Right cardiac atrium (tissue), 5 donors: ENCODE measurements at regions not wholly inside any gene's neighbourhood (a gene's known extent, or its start where the extent isn't known, plus 50 kb on each side); places are given as distances from the start of the nearest gene placed in this dataset.
A peak's percentile ranks its signal among the peaks of the same experiment; 100 is the strongest.

Source experiments
- ATAC-seq, 2 donors: fragments of 200-7000 bp; cut with Tn5 transposase; one replicate each; pipeline versions ENCODE4 v1.8.0 to v1.9.1; 2020; ENCODE audit warnings: moderate library complexity in 2 of 2, mild to moderate bottlenecking in 1 of 2
- DNase-seq, 3 donors: peaks; one replicate each; pipeline ENCODE4 v3.0.0-alpha.2; 2020
- H3K27ac ChIP-seq: one replicate; pipeline ENCODE4 v1.5.1; 2013; ENCODE audit warnings: mild to moderate bottlenecking, low read length, control low read depth, moderate library complexity
- H3K27me3 ChIP-seq: one replicate; pipeline ENCODE4 v1.6.1; 2013; ENCODE audit not compliant: control insufficient read depth, insufficient read depth
- H3K4me1 ChIP-seq: one replicate; pipeline ENCODE4 v1.6.1; 2013; ENCODE audit warnings: low read length; ENCODE audit not compliant: control insufficient read depth, insufficient read depth
- H3K4me3 ChIP-seq: one replicate; pipeline ENCODE4 v1.5.1; 2013; ENCODE audit warnings: low read length, control low read depth
- H3K9me3 ChIP-seq: one replicate; pipeline ENCODE4 v1.6.1; 2013; ENCODE audit warnings: low read length; ENCODE audit not compliant: control insufficient read depth
- WGBS: extraction: QIAGEN DNeasy Blood & Tissue Kit; methylation state at CpG from one replicate; pipeline ENCODE4 v1.1.7; 2013; 5-methylcytosine and 5-hydroxymethylcytosine counted together
- intact Hi-C, 4 donors: fragments of 100-400 bp; cut with DNase I; formaldehyde crosslinking; loops; one replicate each; pipeline versions ENCODE4 v1.11.0 to v1.14.0; 2022 to 2023
- donor health status: healthy with polysubstance abuse.
- donor health status: DM: no; HTN: yes; CAD: no.
- donor health status: DM: no; HTN: no; CAD: no.
- donor health status: DM: no; HTN: yes; CAD: no; lungs with severe emphysema.
- donor health status: DM: yes; HTN: yes; CAD: no.

- ATAC-seq (peak; percentile 81 to 91), DNase-seq (peak; percentile 82 to 89 (median 87))
- Histone ChIP-seq H3K27ac (peak overlapping the region; percentile 60), H3K27me3 (no peaks in the 10 kb centered on the region), H3K9me3 (no peaks in the 10 kb centered on the region), H3K4me1 (no peaks in the 10 kb centered on the region), H3K4me3 (peak overlapping the region; percentile 29)
- WGBS: 22% methylated on average over 17 of the region's 17 CpGs
- intact Hi-C loops: loop anchor here in 2 of 4 donors (5.0 kb wide), 1 partner anchor 47 kb away; no protein-coding TSS in a partner anchor
Measured at GRCh38 chr2:173448938-173449471, 94.3 kb downstream of the CDCA7 start.

- ATAC-seq (no peak), DNase-seq (no peak)
- 74% methylated on average over 8 of the region's 8 CpGs for WGBS
- intact Hi-C loops: no loop called here
- Histone ChIP-seq H3K27me3 (no peaks in the 10 kb centered on the region), H3K4me3 (no peak overlapping the region), H3K4me1 (no peaks in the 10 kb centered on the region), H3K27ac (no peak overlapping the region), H3K9me3 (no peaks in the 10 kb centered on the region)
Measured at GRCh38 chr2:173451118-173451517, 96.4 kb downstream of the CDCA7 start.

DNA sequence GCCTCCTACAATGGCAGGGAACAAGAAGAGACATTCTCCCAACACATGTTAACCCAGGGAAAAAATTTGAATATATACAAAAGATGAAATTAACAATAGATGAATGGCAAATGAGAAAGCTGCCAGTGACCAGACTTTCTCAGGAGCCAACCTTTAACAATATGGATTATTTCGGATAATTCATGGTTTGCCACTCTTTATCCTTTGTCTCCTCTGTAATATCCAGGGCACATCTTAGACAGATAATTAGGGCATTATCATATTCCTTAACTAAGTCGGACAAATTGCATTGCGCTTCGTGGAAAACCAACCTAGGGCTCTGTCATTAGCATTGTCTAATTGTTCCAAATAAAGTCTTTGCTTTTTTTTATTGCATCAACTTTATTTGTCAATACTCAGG, 97.3 kb downstream of the CDCA7 start:
- intact Hi-C loops: no loop called here
- no peaks in the 10 kb centered on the region for H3K27me3 ChIP-seq
- H3K9me3 ChIP-seq: no peaks in the 10 kb centered on the region
- no peak overlapping the region for H3K4me3 ChIP-seq
- H3K27ac ChIP-seq: no peak overlapping the region
- no peak for DNase-seq
- 95% methylated on average over 4 of the region's 4 CpGs for WGBS
- no peaks in the 10 kb centered on the region for H3K4me1 ChIP-seq
- no peak for ATAC-seq

GRCh38 chr2:173452416-173452815, 97.7 kb downstream of the CDCA7 start:
- Histone ChIP-seq H3K27ac (no peak overlapping the region), H3K9me3 (no peaks in the 10 kb centered on the region), H3K27me3 (no peaks in the 10 kb centered on the region), H3K4me3 (no peak overlapping the region), H3K4me1 (no peaks in the 10 kb centered on the region)
- ATAC-seq (no peak), DNase-seq (no peak)
- WGBS: 76% methylated on average over 8 of the region's 8 CpGs
- intact Hi-C loops: no loop called here

- H3K27ac ChIP-seq: no peak overlapping the region
- H3K27me3 ChIP-seq: no peaks in the 10 kb centered on the region
- intact Hi-C loops: no loop called here
- 92% methylated on average over 10 of the region's 10 CpGs for WGBS
- H3K4me1 ChIP-seq: no peaks in the 10 kb centered on the region
- H3K9me3 ChIP-seq: no peaks in the 10 kb centered on the region
- ATAC-seq: no peak
- peak in 1 of 3 donors; percentile 25 for DNase-seq
- no peak overlapping the region for H3K4me3 ChIP-seq
Measured at GRCh38 chr2:173456960-173457359, 102.3 kb downstream of the CDCA7 start.

GRCh38 chr2:173457366-173457765, 102.7 kb downstream of the CDCA7 start:
- intact Hi-C loops: no loop called here
- 70% methylated on average over 7 of the region's 7 CpGs for WGBS
- Histone ChIP-seq H3K9me3 (no peaks in the 10 kb centered on the region), H3K4me3 (no peak overlapping the region), H3K4me1 (no peaks in the 10 kb centered on the region), H3K27me3 (no peaks in the 10 kb centered on the region), H3K27ac (no peak overlapping the region)
- ATAC-seq (no peak), DNase-seq (no peak)

DNA sequence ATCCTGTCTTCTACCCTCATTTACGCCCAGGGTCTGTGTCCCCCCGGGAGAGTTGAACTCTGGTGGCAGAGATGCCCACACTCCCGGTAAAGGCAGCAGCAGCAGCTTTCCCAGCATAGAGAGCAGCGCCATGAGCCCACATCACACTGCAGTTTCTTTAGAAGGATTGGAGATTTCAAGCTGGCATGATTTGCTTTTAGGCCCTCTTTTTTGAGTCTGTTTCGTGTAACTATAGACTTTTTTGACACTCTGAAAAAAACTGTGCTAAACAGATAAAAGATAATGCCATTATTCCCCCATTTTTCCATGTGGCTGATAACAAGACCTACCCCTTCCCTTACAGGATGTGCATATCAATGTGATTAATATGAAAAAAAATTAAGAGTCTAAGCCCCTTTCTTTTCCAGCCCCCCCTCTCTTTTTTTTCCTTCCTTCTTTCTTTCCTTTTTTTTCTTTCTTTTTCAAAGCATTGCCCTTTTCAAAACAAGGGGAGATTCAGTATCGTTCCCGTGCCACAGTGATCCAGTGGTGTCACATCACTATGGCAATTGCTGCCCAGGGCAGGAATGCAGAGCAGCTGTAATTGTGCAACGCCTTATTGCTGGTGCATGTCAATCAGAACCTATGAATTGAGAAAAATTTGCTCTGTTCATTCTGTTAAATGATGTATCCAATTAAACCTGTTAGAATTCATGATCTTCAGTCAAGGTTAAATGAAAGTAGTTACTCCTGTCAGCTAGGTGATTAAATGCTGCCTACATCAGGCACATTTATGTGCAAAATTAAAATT, 104.5 kb downstream of the CDCA7 start:
- Histone ChIP-seq H3K4me3 (no peak overlapping the region), H3K4me1 (no peaks in the 10 kb centered on the region), H3K27me3 (no peaks in the 10 kb centered on the region), H3K9me3 (no peaks in the 10 kb centered on the region), H3K27ac (no peak overlapping the region)
- WGBS: 56% methylated on average over 8 of the region's 8 CpGs
- ATAC-seq (no peak), DNase-seq (no peak)
- intact Hi-C loops: no loop called here

GRCh38 chr2:173462892-173463840, 108.5 kb downstream of the CDCA7 start:
- Histone ChIP-seq H3K4me3 (no peak overlapping the region), H3K27ac (no peak overlapping the region), H3K27me3 (no peaks in the 10 kb centered on the region), H3K4me1 (no peaks in the 10 kb centered on the region), H3K9me3 (no peaks in the 10 kb centered on the region)
- DNase-seq (no peak), ATAC-seq (no peak)
- 68% methylated on average over 14 of the region's 14 CpGs for WGBS
- intact Hi-C loops: no loop called here

- intact Hi-C loops: no loop called here
- H3K27me3 ChIP-seq: no peaks in the 10 kb centered on the region
- no peaks in the 10 kb centered on the region for H3K9me3 ChIP-seq
- DNase-seq: no peak
- no peak overlapping the region for H3K4me3 ChIP-seq
- 92% methylated on average over 6 of the region's 6 CpGs for WGBS
- H3K4me1 ChIP-seq: no peaks in the 10 kb centered on the region
- no peak for ATAC-seq
- H3K27ac ChIP-seq: no peak overlapping the region
Measured at GRCh38 chr2:173463846-173464245, 109.2 kb downstream of the CDCA7 start.

DNA sequence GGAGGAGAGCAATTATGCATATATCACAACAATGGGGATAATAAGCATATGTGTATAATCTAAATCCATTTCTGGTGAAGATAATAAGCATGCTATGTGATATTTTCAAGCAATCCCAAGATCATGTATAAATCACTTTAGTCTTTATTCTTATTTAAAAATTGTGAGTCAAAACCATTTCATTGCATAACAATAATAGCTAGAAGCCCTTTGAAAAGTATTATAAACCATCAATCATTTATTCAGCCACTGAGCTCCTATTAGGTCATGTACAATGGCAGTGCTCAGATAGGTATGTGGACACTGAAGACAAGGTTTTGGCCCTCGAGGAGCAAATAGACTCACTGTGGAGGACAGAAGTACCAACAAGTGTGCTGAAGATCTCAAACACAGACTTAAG, 113.1 kb downstream of the CDCA7 start:
- intact Hi-C loops: no loop called here
- no peak overlapping the region for H3K27ac ChIP-seq
- DNase-seq: no peak
- H3K27me3 ChIP-seq: no peaks in the 10 kb centered on the region
- no peak overlapping the region for H3K4me3 ChIP-seq
- no peaks in the 10 kb centered on the region for H3K4me1 ChIP-seq
- peaks cover 5% of the 10 kb centered on the region for H3K9me3 ChIP-seq
- no peak for ATAC-seq
- WGBS: 58% methylated on average over 1 of the region's 1 CpG

DNA sequence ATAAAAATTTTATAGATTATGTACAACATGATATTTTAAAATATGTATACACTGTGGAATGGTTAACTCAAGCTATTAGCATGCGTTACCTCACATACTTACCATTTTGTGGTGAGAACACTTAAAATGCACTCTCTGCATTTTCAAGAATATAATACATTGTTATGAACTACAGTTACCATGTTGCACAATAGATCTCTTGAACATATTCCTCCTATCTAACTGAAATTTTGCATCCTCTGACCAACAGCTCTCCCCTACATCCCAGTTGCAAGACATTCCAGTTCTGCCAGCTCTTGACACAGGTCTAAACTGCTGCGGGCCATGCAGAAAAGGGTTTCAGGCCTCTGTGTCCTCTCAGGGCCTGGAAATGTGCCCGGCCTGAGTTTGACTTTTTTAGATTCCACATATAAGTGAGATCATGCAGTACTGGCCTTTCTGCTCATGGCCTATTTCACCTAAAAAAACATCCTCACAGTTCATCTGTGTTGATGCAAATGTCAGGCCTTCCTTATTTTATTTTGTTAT, 113.7 kb downstream of the CDCA7 start:
- H3K4me3 ChIP-seq: no peak overlapping the region
- no peaks in the 10 kb centered on the region for H3K4me1 ChIP-seq
- H3K9me3 ChIP-seq: peaks cover 5% of the 10 kb centered on the region
- H3K27ac ChIP-seq: no peak overlapping the region
- no peaks in the 10 kb centered on the region for H3K27me3 ChIP-seq
- WGBS: 90% methylated on average over 3 of the region's 3 CpGs
- DNase-seq: no peak
- no peak for ATAC-seq
- intact Hi-C loops: no loop called here
